Testis (tissue), 2 donors: ENCODE measurements at regions not wholly inside any gene's neighbourhood (a gene's known extent, or its start where the extent isn't known, plus 50 kb on each side); places are given as distances from the start of the nearest gene placed in this dataset.

Experiments used
- POLR2A ChIP-seq: fragments of 450-650 bp; IDR thresholded peaks from one replicate; pipeline ENCODE4 v1.6.1; 2017; ENCODE audit warnings: antibody characterized with exemption, mild to moderate bottlenecking, moderate library complexity
- TF ChIP-seq, protein P1 (sequence below), 3 experiments: fragments of 450-650 bp in 2 of 3; fragments of 200-600 bp in 1 of 3; sonication (generic) in 1 of 3; IDR thresholded peaks; one replicate each; pipeline ENCODE4 v1.5.1; 2016 to 2019; ENCODE audit warnings: antibody characterized with exemption in 3 of 3, mild to moderate bottlenecking in 2 of 3, moderate library complexity in 1 of 3

GRCh38 chr21:29450058-29450457 lies 151.3 kb downstream of the BACH1 start:
- TF ChIP-seq, protein P1, sequence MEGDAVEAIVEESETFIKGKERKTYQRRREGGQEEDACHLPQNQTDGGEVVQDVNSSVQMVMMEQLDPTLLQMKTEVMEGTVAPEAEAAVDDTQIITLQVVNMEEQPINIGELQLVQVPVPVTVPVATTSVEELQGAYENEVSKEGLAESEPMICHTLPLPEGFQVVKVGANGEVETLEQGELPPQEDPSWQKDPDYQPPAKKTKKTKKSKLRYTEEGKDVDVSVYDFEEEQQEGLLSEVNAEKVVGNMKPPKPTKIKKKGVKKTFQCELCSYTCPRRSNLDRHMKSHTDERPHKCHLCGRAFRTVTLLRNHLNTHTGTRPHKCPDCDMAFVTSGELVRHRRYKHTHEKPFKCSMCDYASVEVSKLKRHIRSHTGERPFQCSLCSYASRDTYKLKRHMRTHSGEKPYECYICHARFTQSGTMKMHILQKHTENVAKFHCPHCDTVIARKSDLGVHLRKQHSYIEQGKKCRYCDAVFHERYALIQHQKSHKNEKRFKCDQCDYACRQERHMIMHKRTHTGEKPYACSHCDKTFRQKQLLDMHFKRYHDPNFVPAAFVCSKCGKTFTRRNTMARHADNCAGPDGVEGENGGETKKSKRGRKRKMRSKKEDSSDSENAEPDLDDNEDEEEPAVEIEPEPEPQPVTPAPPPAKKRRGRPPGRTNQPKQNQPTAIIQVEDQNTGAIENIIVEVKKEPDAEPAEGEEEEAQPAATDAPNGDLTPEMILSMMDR (IDR thresholded peaks at IDR 0.05): no peak
- TF ChIP-seq POLR2A: no peak
